Panc1 (cell line): ENCODE measurements at regions not wholly inside any gene's neighbourhood (a gene's known extent, or its start where the extent isn't known, plus 50 kb on each side); places are given as distances from the start of the nearest gene placed in this dataset.

Source experiments
- ATAC-seq: fragments of 200-7000 bp; cut with Tn5 transposase; 2 replicates; pipeline ENCODE4 v1.9.1; 2020; ENCODE audit warnings: mild to moderate bottlenecking, moderate library complexity
- BruUV-seq: library from RNA; stranded (reverse); fragments of 400-500 nt; replicated peaks from 2 replicates; lab custom pipeline; 2021; lab: Mats Ljungman, UMichigan
- CTCF ChIA-PET: fragments of 300-600 bp; sonication (Branson Sonifier 250); formaldehyde crosslinking; loops from one replicate; lab custom pipeline; 2022; ENCODE audit warnings: antibody characterized with exemption; lab: Charles Lee
- POLR2A ChIA-PET: fragments of 300-600 bp; sonication (Branson Sonifier 250); formaldehyde crosslinking; loops from one replicate; lab custom pipeline; 2022; ENCODE audit warnings: antibody characterized with exemption; lab: Charles Lee
- DNase-seq: peaks from one replicate; pipeline ENCODE4 v3.0.0-alpha.2; 2010; ENCODE audit warnings: low read depth, low spot score
- H3K27ac ChIP-seq: 2 replicates; pipeline ENCODE4 v1.5.1; 2011; ENCODE audit warnings: mild to moderate bottlenecking, low read length, inconsistent platforms
- H3K27me3 ChIP-seq: fragments of 200-500 bp; sonication (Bioruptor generic); 2 replicates; pipeline ENCODE4 v1.6.0; 2014; ENCODE audit warnings: low read length, inconsistent platforms; ENCODE audit not compliant: control insufficient read depth, insufficient read depth
- H3K36me3 ChIP-seq: fragments of 200-500 bp; sonication (Bioruptor generic); 2 replicates; pipeline ENCODE4 v1.5.1; 2014; ENCODE audit warnings: inconsistent platforms, mild to moderate bottlenecking, low read length, moderate library complexity; ENCODE audit not compliant: control insufficient read depth, insufficient read depth
- H3K4me1 ChIP-seq: 2 replicates; pipeline ENCODE4 v1.5.1; 2011; ENCODE audit warnings: inconsistent platforms, mild to moderate bottlenecking, low read length, moderate library complexity; ENCODE audit not compliant: control insufficient read depth, insufficient read depth
- H3K4me3 ChIP-seq, 2 experiments: 2 replicates each; pipeline ENCODE4 v1.5.1; 2011 to 2012; ENCODE audit warnings: low read depth in 2 of 2, low read length in 2 of 2, mild to moderate bottlenecking in 2 of 2, inconsistent platforms in 1 of 2, moderate library complexity in 1 of 2
- H3K9me3 ChIP-seq: fragments of 200-500 bp; sonication (Bioruptor generic); 2 replicates; pipeline ENCODE4 v1.5.1; 2014; ENCODE audit warnings: low read depth, mild to moderate bottlenecking, inconsistent platforms, low read length, moderate library complexity; ENCODE audit not compliant: control insufficient read depth, insufficient read depth
- POLR2AphosphoS5 ChIP-seq: IDR thresholded peaks from 2 replicates; pipeline ENCODE4 v1.6.1; 2012; ENCODE audit warnings: mild to moderate bottlenecking, low read depth, low read length, moderate library complexity
- SIN3A ChIP-seq: IDR thresholded peaks from 2 replicates; pipeline ENCODE4 v1.6.1; 2012; ENCODE audit warnings: low read depth, mild to moderate bottlenecking, low read length, moderate library complexity, borderline replicate concordance; ENCODE audit not compliant: insufficient read depth
- TCF7L2 ChIP-seq: IDR thresholded peaks from 2 replicates; pipeline ENCODE4 v1.6.1; 2011; ENCODE audit warnings: mild to moderate bottlenecking, low read depth, low read length, inconsistent platforms
- in situ Hi-C: cut with HindIII; loops from 2 replicates; pipeline ENCODE4 v1.10.0; 2016; ENCODE audit warnings: low sequenced_read_pairs, low pct_unique_long_range_greater_than_20kb
- intact Hi-C: fragments of 100-400 bp; cut with micrococcal nuclease; formaldehyde crosslinking; loops from one replicate; pipeline ENCODE4 v1.10.0; 2022; ENCODE audit not compliant: unreplicated experiment
- TF ChIP-seq, protein P1 (sequence below): fragments of 450-650 bp; IDR thresholded peaks from 2 replicates; pipeline ENCODE4 v1.5.1; 2017; ENCODE audit warnings: mild to moderate bottlenecking
- TF ChIP-seq, protein P2 (sequence below), 2 experiments: IDR thresholded peaks; 2 replicates each; pipeline ENCODE4 v1.6.1; 2011 to 2012; ENCODE audit warnings: low read depth in 2 of 2, control low read depth in 1 of 2, low read length in 1 of 2, mild to moderate bottlenecking in 1 of 2, moderate library complexity in 1 of 2; ENCODE audit not compliant: insufficient read depth in 1 of 2

GRCh38 chr11:70542406-70542805, 144.1 kb downstream of the CTTN start:
- ChIA-PET POLR2A (no interaction called here), CTCF (interaction anchor here (0.6 kb wide), 1 partner anchor 372 kb away, joined by 4 read pairs; no protein-coding TSS in a partner anchor)
- Histone ChIP-seq H3K4me3 (no peak overlapping the region), H3K9me3 (no peaks in the 10 kb centered on the region), H3K27ac (no peak overlapping the region), H3K27me3 (no peaks in the 10 kb centered on the region), H3K4me1 (no peaks in the 10 kb centered on the region), H3K36me3 (no peaks in the 10 kb centered on the region)
- in situ Hi-C loops (no loop called here), intact Hi-C loops (no loop called here)
- TF ChIP-seq POLR2AphosphoS5 (no peak), TCF7L2 (no peak), SIN3A (no peak)
- TF ChIP-seq, protein P1, sequence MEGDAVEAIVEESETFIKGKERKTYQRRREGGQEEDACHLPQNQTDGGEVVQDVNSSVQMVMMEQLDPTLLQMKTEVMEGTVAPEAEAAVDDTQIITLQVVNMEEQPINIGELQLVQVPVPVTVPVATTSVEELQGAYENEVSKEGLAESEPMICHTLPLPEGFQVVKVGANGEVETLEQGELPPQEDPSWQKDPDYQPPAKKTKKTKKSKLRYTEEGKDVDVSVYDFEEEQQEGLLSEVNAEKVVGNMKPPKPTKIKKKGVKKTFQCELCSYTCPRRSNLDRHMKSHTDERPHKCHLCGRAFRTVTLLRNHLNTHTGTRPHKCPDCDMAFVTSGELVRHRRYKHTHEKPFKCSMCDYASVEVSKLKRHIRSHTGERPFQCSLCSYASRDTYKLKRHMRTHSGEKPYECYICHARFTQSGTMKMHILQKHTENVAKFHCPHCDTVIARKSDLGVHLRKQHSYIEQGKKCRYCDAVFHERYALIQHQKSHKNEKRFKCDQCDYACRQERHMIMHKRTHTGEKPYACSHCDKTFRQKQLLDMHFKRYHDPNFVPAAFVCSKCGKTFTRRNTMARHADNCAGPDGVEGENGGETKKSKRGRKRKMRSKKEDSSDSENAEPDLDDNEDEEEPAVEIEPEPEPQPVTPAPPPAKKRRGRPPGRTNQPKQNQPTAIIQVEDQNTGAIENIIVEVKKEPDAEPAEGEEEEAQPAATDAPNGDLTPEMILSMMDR, result no peak
- TF ChIP-seq, protein P2, sequence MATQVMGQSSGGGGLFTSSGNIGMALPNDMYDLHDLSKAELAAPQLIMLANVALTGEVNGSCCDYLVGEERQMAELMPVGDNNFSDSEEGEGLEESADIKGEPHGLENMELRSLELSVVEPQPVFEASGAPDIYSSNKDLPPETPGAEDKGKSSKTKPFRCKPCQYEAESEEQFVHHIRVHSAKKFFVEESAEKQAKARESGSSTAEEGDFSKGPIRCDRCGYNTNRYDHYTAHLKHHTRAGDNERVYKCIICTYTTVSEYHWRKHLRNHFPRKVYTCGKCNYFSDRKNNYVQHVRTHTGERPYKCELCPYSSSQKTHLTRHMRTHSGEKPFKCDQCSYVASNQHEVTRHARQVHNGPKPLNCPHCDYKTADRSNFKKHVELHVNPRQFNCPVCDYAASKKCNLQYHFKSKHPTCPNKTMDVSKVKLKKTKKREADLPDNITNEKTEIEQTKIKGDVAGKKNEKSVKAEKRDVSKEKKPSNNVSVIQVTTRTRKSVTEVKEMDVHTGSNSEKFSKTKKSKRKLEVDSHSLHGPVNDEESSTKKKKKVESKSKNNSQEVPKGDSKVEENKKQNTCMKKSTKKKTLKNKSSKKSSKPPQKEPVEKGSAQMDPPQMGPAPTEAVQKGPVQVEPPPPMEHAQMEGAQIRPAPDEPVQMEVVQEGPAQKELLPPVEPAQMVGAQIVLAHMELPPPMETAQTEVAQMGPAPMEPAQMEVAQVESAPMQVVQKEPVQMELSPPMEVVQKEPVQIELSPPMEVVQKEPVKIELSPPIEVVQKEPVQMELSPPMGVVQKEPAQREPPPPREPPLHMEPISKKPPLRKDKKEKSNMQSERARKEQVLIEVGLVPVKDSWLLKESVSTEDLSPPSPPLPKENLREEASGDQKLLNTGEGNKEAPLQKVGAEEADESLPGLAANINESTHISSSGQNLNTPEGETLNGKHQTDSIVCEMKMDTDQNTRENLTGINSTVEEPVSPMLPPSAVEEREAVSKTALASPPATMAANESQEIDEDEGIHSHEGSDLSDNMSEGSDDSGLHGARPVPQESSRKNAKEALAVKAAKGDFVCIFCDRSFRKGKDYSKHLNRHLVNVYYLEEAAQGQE (IDR thresholded peaks at IDR 0.05; ENCODE audit: insufficient read depth in 1 of 2, low read depth in 2 of 2, low read length in 1 of 2), result no peak
- no TSS peak for BruUV-seq
- DNase-seq, result no peak
- ATAC-seq, result no peak

DNA sequence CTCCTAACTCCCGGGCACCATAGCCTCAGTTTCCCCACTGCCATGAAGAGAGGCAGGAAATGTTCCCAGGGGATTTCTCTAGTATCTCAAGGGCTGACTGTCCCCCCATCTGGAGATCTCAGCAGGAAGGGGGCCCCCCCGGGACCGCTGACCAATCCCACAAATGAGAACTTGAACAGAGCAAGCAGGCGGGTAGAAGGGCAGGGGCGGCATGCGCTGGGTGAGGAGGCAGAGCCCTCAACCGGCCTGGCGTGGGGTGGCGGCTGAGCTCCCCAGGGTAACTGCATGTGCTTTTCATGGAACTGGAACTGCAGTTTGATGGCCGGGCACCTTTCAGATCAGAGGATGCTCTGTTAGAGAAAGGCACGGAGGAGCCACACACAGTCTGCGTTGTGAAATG, 144.5 kb downstream of the CTTN start:
- TF ChIP-seq TCF7L2 (no peak), POLR2AphosphoS5 (no peak), SIN3A (no peak)
- TF ChIP-seq, protein P2 (IDR thresholded peaks at IDR 0.05; ENCODE audit: insufficient read depth in 1 of 2, low read depth in 2 of 2, low read length in 1 of 2), result no peak
- ATAC-seq (no peak), DNase-seq (no peak)
- intact Hi-C loops (no loop called here), in situ Hi-C loops (no loop called here)
- no peaks in the 10 kb centered on the region for H3K36me3 ChIP-seq
- CTCF ChIA-PET, result no interaction called here
- H3K4me3 ChIP-seq, result no peak overlapping the region
- no peaks in the 10 kb centered on the region for H3K27me3 ChIP-seq
- no peaks in the 10 kb centered on the region for H3K9me3 ChIP-seq
- no peaks in the 10 kb centered on the region for H3K4me1 ChIP-seq
- H3K27ac ChIP-seq, result no peak overlapping the region
- no TSS peak for BruUV-seq
- POLR2A ChIA-PET, result no interaction called here
